Neuron (in vitro differentiated cells): ENCODE measurements at regions not wholly inside any gene's neighbourhood (a gene's known extent, or its start where the extent isn't known, plus 50 kb on each side); places are given as distances from the start of the nearest gene placed in this dataset.
"Not testable (repeated sequence)": the region's sequence is repeated elsewhere in the genome, so short reads cannot be mapped to it uniquely, and the experiment has no call there.

Experiments
- H2AFZ ChIP-seq: one replicate; pipeline ENCODE4 v1.6.1; 2013; ENCODE audit warnings: low read depth, mild to moderate bottlenecking, inconsistent platforms, low read length, moderate library complexity
- H3K27me3 ChIP-seq: one replicate; pipeline ENCODE4 v1.6.1; 2013; ENCODE audit warnings: low read length; ENCODE audit not compliant: insufficient read depth
- H3K36me3 ChIP-seq: one replicate; pipeline ENCODE4 v1.6.1; 2013; ENCODE audit warnings: low read length; ENCODE audit not compliant: insufficient read depth
- H3K4me1 ChIP-seq: one replicate; pipeline ENCODE4 v1.6.1; 2013; ENCODE audit warnings: low read length; ENCODE audit not compliant: insufficient read depth
- H3K4me3 ChIP-seq: 2 replicates; pipeline ENCODE4 v1.5.1; 2013; ENCODE audit warnings: mild to moderate bottlenecking, low read length, moderate library complexity
- H3K9me3 ChIP-seq: one replicate; pipeline ENCODE4 v1.6.1; 2013; ENCODE audit warnings: low read length

DNA sequence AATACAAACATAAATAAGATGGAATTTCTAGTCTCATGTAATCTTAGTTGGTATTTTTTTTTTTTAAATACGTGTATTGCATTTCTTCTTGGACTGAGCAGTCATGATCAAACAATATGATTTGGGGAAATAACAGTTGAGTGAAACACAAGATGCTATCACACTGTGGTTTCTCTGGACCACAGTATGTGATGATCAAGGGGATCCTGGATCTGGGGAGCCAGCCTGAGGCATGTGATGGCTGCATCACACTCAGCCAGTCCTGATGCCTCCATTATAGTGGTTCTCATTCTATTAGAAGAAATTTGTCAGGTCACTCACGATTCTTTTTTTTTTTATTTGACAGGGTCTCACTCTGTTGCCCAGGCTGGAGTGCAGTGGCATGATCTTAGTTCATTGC is 495.9 kb upstream of the POT1 start:
- Histone ChIP-seq H3K36me3 (no peaks in the 10 kb centered on the region), H3K4me1 (no peaks in the 10 kb centered on the region), H3K9me3 (no peaks in the 10 kb centered on the region), H3K27me3 (no peaks in the 10 kb centered on the region), H2AFZ (no peak overlapping the region), H3K4me3 (no peak overlapping the region)

DNA sequence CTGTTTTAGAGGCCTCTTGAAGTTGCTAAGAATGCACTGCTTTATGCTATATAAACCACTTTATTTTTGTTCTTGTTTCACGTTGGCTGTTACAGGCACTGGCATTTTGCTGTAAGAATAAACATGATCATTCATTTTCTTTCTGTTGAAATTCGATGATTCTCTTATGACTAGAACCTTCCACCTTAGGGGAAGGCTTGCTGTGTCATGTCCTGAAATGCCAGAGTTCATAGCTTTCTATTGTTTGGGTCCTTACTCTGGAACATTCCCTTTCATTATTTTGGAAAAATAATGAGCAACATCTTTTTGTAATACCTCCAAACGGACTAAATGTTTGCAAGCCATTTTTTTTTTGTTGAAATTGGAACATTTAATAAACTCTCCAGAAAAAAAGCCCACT is 495.1 kb upstream of the POT1 start:
- no peaks in the 10 kb centered on the region for H3K4me1 ChIP-seq
- no peaks in the 10 kb centered on the region for H3K36me3 ChIP-seq
- H3K27me3 ChIP-seq = no peaks in the 10 kb centered on the region
- H2AFZ ChIP-seq = no peak overlapping the region
- H3K9me3 ChIP-seq = no peaks in the 10 kb centered on the region
- no peak overlapping the region for H3K4me3 ChIP-seq

DNA sequence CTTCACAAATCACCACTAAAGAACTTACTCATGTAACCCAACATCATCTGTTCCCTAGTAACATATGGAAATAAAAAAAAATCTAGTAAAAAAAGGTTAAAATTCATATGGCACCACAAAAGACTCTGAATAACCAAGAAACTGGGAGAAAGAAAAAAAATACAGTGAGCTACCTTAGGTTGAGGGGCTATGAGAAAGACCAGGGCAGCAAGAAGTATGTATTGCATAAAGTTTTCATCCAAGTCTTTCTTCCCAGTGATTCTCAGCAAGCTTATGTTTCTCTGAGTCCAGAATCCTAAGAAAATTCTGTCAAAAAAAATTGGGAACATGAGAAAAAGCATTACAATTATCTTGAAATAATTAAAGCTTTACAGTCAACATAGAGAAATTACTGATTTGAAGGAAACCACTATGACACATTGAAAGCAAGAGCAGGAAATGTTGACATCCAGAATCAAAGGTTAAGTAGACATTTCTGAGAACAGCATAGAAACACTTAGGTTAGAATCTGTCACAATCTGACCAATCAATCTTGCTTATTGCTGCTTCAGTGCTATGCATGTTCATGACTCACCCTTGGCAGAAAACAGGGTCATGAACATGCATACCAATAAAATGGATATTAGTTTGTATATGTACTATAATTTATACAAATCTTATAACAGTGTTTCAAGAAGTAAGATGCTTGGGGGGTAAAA is 494.0 kb upstream of the POT1 start:
- H3K4me1 ChIP-seq = no peaks in the 10 kb centered on the region
- H3K27me3 ChIP-seq = no peaks in the 10 kb centered on the region
- no peaks in the 10 kb centered on the region for H3K36me3 ChIP-seq
- no peak overlapping the region for H3K4me3 ChIP-seq
- H2AFZ ChIP-seq = no peak overlapping the region
- no peaks in the 10 kb centered on the region for H3K9me3 ChIP-seq

DNA sequence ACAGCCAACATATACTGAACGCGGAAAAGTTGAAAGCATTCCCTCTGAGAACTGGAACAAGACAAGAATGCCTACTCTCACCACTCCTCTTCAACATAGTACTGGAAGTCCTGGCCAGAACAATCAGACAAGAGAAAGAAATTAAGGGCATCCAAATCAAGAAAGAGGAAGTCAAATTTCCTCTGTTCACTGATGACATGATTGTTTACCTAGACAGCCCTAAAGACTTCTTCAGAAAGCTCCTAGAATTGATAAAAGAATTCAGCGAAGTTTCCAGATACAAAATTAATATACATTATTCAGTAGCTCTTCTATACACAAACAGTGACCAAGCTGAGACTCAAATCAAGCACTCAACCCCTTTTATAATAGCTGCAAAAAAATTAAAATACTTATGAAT is 491.8 kb upstream of the POT1 start:
- H3K4me1 ChIP-seq, H3K27me3 ChIP-seq, H3K9me3 ChIP-seq, H3K36me3 ChIP-seq, H2AFZ ChIP-seq, H3K4me3 ChIP-seq: not testable (repeated sequence)

DNA sequence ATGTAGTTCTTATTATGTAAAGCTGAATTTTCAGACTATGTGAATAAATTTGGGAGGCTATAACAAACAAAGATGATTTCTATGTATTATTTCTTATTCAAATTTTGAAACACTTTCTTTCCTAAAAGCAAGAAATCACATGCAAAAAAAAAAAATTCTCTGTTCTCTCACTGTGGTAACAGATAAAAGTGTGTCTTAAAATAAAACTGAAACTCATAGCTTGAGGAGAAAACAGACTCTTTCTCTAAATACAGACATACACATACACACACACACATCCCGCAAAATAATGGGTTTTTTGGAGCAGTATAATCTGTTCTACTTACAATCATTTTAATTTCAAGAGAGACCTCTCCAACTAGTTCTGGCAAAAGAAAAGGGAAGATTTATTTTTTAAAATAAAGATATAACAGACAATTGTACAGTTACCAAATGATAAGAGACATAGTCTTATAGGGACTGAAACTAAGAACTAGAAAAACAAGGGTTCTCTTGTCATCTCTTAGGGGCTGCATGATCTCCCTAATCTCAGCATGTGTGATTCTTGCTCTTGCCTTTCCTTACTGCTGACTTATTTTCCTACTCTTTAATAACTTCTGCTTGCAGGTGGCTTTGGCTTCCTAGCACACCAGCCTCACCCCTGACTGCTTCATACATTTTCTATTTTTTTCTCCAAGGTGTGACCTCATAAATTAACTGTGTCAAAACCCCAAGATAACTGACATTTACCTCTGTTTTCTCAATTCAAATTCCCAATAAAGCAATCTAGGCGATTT is 483.5 kb upstream of the POT1 start:
- no peaks in the 10 kb centered on the region for H3K9me3 ChIP-seq
- H3K4me1 ChIP-seq = no peaks in the 10 kb centered on the region
- no peak overlapping the region for H3K4me3 ChIP-seq
- H2AFZ ChIP-seq = no peak overlapping the region
- H3K36me3 ChIP-seq = no peaks in the 10 kb centered on the region
- no peaks in the 10 kb centered on the region for H3K27me3 ChIP-seq

DNA sequence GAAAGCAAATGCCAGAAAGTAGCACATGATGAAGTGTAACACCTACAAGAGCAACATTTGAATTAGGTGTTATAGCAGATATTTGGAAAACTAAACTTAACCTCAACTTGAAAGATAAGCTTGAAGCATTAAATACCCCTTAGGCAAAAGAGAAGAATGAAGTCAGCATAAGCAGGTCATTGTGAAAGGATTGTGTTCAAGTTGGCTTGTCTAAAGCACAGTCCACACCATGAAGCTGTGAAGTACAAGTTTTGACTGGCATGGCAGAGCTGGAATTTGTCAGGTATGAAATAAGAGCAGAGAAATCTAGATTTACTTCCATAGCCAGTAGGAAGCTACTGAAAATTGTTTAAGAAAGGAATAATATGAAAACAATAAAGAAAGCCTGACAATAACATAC is 480.3 kb upstream of the POT1 start:
- Histone ChIP-seq H3K4me3 (no peak overlapping the region), H3K36me3 (no peaks in the 10 kb centered on the region), H3K27me3 (no peaks in the 10 kb centered on the region), H2AFZ (no peak overlapping the region), H3K4me1 (no peaks in the 10 kb centered on the region), H3K9me3 (no peaks in the 10 kb centered on the region)

DNA sequence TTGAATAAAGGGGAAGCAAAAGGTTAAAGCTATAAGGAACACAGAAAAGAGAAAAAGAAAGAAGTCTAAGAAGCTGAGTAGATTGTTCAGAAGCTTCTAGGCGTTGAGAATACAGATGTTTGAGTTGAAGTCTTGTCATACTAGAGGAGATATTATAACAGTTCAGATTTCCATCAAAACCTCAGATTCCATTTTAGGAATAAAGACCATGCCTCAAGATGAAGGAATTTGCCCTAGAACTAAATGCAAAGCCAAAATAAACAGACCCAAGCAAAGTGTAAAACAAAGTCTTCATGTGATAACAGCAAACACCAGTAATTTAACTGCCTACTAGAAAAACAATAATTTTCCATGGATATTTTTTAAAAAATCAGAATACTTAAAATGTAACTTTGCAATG is 476.5 kb upstream of the POT1 start:
- no peak overlapping the region for H2AFZ ChIP-seq
- no peaks in the 10 kb centered on the region for H3K9me3 ChIP-seq
- no peaks in the 10 kb centered on the region for H3K27me3 ChIP-seq
- H3K4me1 ChIP-seq = no peaks in the 10 kb centered on the region
- H3K4me3 ChIP-seq = no peak overlapping the region
- no peaks in the 10 kb centered on the region for H3K36me3 ChIP-seq

DNA sequence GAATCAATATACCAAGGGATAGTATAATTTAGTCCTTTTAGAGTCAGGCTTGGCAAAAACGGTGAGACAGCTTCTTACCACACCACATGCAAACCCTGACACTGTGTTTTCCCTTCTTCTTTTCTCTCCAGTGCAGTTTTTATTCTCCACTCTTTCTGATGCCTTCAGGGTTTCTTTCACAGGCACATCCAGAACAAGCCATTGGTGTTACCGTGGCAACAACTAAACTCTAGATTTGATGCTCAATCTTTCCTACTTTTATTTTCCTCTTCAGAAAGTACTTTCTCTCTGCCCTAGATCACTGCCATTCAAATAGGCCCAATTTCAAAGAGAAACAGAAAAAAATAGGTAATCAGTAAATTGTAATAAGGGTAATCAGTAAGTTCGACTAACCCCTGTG is 469.8 kb upstream of the POT1 start:
- peaks cover 3% of the 10 kb centered on the region for H3K4me1 ChIP-seq
- H2AFZ ChIP-seq = no peak overlapping the region
- no peaks in the 10 kb centered on the region for H3K9me3 ChIP-seq

DNA sequence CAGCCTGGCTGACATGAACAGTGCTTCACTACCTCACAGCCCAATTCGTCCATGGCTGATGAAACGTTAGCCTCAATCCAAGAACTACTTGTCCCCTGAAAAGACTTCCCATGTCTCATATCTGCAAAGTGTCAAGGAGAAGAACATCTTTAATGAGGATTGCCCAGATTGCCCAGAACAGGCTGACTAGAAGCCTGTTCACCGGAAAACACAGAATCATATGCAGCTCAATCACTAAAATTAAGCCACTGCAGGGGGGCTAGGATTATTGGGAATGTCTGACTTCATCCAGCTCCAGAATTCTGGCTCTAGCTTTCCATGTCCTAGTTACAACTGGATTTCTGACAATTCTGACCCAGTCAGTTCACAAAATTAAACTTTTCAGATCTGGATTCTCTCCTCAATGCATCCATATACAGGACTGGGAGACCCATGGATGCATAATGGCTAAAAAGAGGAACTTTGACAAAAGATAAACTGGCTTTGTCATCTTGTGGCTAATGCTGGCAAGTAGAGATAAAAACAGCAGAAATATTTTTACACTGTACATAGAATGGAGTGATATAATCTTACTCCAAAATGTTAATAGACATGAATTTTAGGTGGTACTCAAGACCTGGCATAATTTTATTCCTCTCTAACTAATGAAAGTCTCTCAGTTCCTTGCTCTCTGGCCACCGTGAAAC is 467.0 kb upstream of the POT1 start:
- Histone ChIP-seq H2AFZ (no peak overlapping the region), H3K27me3 (no peaks in the 10 kb centered on the region), H3K36me3 (no peaks in the 10 kb centered on the region), H3K4me1 (peaks cover 3% of the 10 kb centered on the region), H3K9me3 (no peaks in the 10 kb centered on the region), H3K4me3 (no peak overlapping the region)

More for the DNA sequence above, 469.8 kb upstream of the POT1 start:
- H3K4me3 ChIP-seq = no peak overlapping the region
- no peaks in the 10 kb centered on the region for H3K36me3 ChIP-seq
- no peaks in the 10 kb centered on the region for H3K27me3 ChIP-seq

DNA sequence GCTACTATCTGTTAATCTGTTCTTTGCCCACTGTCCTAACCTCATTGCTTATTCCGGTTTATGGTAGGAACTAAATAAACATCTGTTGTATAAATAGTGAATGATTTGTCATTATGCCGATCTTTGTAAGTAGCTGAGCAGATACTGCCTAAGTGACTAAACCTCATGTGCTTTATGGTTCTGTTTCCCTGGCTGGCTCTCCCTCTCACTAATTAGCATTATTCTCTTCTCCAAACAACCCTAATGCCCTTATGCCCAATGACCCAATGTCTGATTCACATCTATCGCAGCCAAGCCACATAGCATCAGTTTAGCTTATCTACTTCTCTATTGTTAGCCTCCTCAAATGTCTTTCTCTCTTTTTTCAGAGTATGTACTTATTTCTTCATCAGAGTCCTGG is 462.3 kb upstream of the POT1 start:
- Histone ChIP-seq H3K9me3 (no peaks in the 10 kb centered on the region), H3K4me3 (no peak overlapping the region), H3K27me3 (no peaks in the 10 kb centered on the region), H3K4me1 (no peaks in the 10 kb centered on the region), H2AFZ (no peak overlapping the region), H3K36me3 (no peaks in the 10 kb centered on the region)

DNA sequence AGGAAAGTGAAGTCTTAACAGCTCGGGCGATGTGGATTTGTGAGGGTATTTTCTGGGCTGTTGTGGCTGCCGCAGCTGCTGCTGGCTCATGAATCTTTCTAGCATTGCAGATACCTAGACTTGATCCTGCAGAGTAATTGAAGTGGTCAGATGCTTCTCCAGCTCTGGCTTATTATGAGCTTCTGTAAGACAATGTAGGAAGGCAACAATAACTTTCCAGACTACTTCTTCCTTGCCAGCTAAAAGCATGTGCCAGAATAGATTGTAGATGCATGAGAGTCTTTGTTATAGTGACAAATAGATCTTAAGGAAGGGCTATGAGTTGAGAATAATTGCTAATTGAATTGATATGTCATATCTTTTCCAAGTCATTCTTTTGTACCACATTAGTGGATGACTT is 461.4 kb upstream of the POT1 start:
- no peaks in the 10 kb centered on the region for H3K36me3 ChIP-seq
- H2AFZ ChIP-seq = no peak overlapping the region
- H3K4me1 ChIP-seq = no peaks in the 10 kb centered on the region
- no peaks in the 10 kb centered on the region for H3K27me3 ChIP-seq
- no peaks in the 10 kb centered on the region for H3K9me3 ChIP-seq
- no peak overlapping the region for H3K4me3 ChIP-seq

DNA sequence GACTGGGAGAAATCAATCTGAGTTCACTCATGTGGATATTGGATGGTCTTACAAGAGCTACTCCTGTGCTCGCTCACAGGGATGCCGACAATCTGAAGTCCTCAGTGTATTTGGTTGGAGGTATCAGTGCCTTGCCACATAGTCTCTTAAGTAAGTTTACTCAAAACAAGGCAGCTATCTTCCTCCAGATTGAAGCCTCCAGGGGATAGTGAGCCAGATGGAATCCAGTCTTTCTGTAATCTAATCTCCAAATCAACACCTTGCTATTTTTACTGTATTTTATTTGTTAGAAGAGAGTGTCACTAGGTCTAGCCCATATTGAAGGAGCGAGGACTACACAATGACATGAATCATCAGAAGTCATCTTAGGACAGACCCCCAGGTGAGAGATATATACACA is 456.6 kb upstream of the POT1 start:
- H3K36me3 ChIP-seq = no peaks in the 10 kb centered on the region
- H2AFZ ChIP-seq = no peak overlapping the region
- no peak overlapping the region for H3K4me3 ChIP-seq
- H3K27me3 ChIP-seq = no peaks in the 10 kb centered on the region
- H3K4me1 ChIP-seq = no peaks in the 10 kb centered on the region
- no peaks in the 10 kb centered on the region for H3K9me3 ChIP-seq

DNA sequence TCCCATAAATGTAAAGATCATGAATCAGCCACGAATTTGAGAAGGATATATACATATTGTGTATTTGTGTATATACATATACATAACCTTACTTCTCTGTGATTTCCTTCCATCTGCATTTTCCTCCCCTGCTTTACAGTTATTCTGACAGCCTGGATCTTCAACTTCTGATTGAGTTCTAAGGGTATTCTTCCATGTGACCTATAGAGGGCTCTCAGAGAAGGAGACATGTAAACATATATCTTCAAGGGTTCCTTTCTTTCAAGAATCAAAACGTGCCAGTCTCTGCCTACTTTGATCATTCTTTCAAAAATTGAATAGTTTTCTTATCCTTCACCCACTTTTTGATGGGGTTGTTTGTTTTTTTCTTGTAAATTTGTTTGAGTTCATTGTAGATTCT is 453.7 kb upstream of the POT1 start:
- Histone ChIP-seq H3K4me1 (no peaks in the 10 kb centered on the region), H2AFZ (no peak overlapping the region), H3K4me3 (no peak overlapping the region), H3K27me3 (no peaks in the 10 kb centered on the region), H3K36me3 (no peaks in the 10 kb centered on the region), H3K9me3 (no peaks in the 10 kb centered on the region)
